Endothelial cell of umbilical vein (primary cell): ENCODE measurements at regions not wholly inside any gene's neighbourhood (a gene's known extent, or its start where the extent isn't known, plus 50 kb on each side); places are given as distances from the start of the nearest gene placed in this dataset.

Source experiments
- BruUV-seq: library from RNA; stranded (reverse); fragments of 400-500 nt; replicated peaks from 2 replicates; lab custom pipeline; 2021; lab: Mats Ljungman, UMichigan
- CTCF ChIA-PET: fragments of 300-600, 350-600 bp; sonication (Branson Sonifier 250); formaldehyde crosslinking; loops from one replicate; lab custom pipeline; 2021; ENCODE audit warnings: antibody characterized with exemption, inconsistent platforms; lab: Charles Lee
- POLR2A ChIA-PET: fragments of 300-600, 350-600 bp; sonication (Branson Sonifier 250); formaldehyde crosslinking; loops from one replicate; lab custom pipeline; 2021; ENCODE audit warnings: antibody characterized with exemption, inconsistent platforms; lab: Charles Lee
- DNase-seq: peaks from one replicate; pipeline ENCODE4 v3.0.0-alpha.2; 2011; ENCODE audit warnings: low read depth, low spot score
- FAIRE-seq: peaks from 2 replicates; lab custom pipeline; 2011; peaks lifted over from hg19 to GRCh38; lab: Jason Lieb, UNC
- H2AFZ ChIP-seq: 2 replicates; pipeline ENCODE4 v1.6.0; 2012; ENCODE audit warnings: low read depth, low read length, control low read depth, inconsistent platforms
- H3K27ac ChIP-seq: 2 replicates; pipeline ENCODE4 v1.5.1; 2011; ENCODE audit warnings: low read depth, mild to moderate bottlenecking, control low read depth, low read length, moderate library complexity; ENCODE audit not compliant: insufficient read depth
- H3K27me3 ChIP-seq, 2 experiments: 2 replicates each; pipeline versions ENCODE4 v1.6.0 to v1.6.1; 2011; ENCODE audit warnings: low read length in 2 of 2, mixed read lengths in 1 of 2; ENCODE audit not compliant: control insufficient read depth in 2 of 2, insufficient read depth in 2 of 2
- H3K36me3 ChIP-seq, 2 experiments: 2 replicates in 1 of 2; 3 replicates in 1 of 2; pipeline ENCODE4 v1.5.1; 2011; ENCODE audit warnings: low read length in 2 of 2, mild to moderate bottlenecking in 1 of 2, moderate library complexity in 1 of 2; ENCODE audit not compliant: control insufficient read depth in 2 of 2, insufficient read depth in 2 of 2; ENCODE audit errors: extremely low read depth in 1 of 2
- H3K4me1 ChIP-seq: 3 replicates; pipeline ENCODE4 v1.5.1; 2011; ENCODE audit warnings: mild to moderate bottlenecking, low read length; ENCODE audit not compliant: control insufficient read depth, insufficient read depth; ENCODE audit errors: extremely low read depth
- H3K4me2 ChIP-seq: 2 replicates; pipeline ENCODE4 v1.6.1; 2011; ENCODE audit warnings: low read length, control low read depth, mixed read lengths; ENCODE audit not compliant: insufficient read depth
- H3K4me3 ChIP-seq, 3 experiments: fragments of 200-600 bp in 1 of 3; sonication (generic), shearing (Covaris generic) in 1 of 3; replicated peaks in 1 of 3; 2 replicates each; pipeline ENCODE4 v1.5.1; 2011 to 2016; ENCODE audit warnings: control low read depth in 3 of 3, low read length in 3 of 3, mild to moderate bottlenecking in 2 of 3, inconsistent platforms in 1 of 3, low read depth in 1 of 3, moderate library complexity in 1 of 3; ENCODE audit not compliant: insufficient read depth in 1 of 3
- H3K79me2 ChIP-seq: 2 replicates; pipeline ENCODE4 v1.6.0; 2012; ENCODE audit warnings: low read length, inconsistent platforms; ENCODE audit not compliant: control insufficient read depth, insufficient read depth
- H3K9ac ChIP-seq: replicated peaks from 2 replicates; pipeline ENCODE3; 2011; ENCODE audit warnings: low read length, control low read depth; ENCODE audit not compliant: insufficient read depth; ENCODE audit errors: extremely low read depth
- H3K9me1 ChIP-seq: replicated peaks from 3 replicates; pipeline ENCODE4 v1.6.0; 2011; ENCODE audit warnings: mild to moderate bottlenecking, low read length; ENCODE audit not compliant: control insufficient read depth, insufficient read depth; ENCODE audit errors: extremely low read depth
- H3K9me3 ChIP-seq: replicated peaks from 2 replicates; pipeline ENCODE4 v1.5.1; 2012; ENCODE audit warnings: low read length, inconsistent platforms; ENCODE audit not compliant: control insufficient read depth, insufficient read depth
- H4K20me1 ChIP-seq: replicated peaks from 2 replicates; pipeline ENCODE3; 2011; ENCODE audit warnings: mild to moderate bottlenecking, low read length; ENCODE audit not compliant: control insufficient read depth, insufficient read depth; ENCODE audit errors: extremely low read depth
- CTCF ChIP-seq, 2 donors: IDR thresholded peaks; 1 replicate in 1 of 2; 2 replicates in 1 of 2; pipeline ENCODE4 v1.5.1; 2011; ENCODE audit warnings: low read length in 2 of 2, mild to moderate bottlenecking in 2 of 2, moderate library complexity in 2 of 2, control low read depth in 1 of 2, inconsistent platforms in 1 of 2, low read depth in 1 of 2; ENCODE audit not compliant: insufficient read depth in 1 of 2; ENCODE audit errors: extremely low read depth in 1 of 2
- FOS ChIP-seq: IDR thresholded peaks from 2 replicates; pipeline ENCODE4 v1.6.1; 2011; ENCODE audit warnings: mild to moderate bottlenecking, low read length, moderate library complexity, borderline replicate concordance; ENCODE audit not compliant: insufficient read depth
- GATA2 ChIP-seq: IDR thresholded peaks from 2 replicates; pipeline ENCODE4 v1.7.0; 2011; ENCODE audit warnings: low read depth, mild to moderate bottlenecking, moderate library complexity, mixed read lengths, low read length; ENCODE audit not compliant: insufficient read length, insufficient read depth
- POLR2AphosphoS5 ChIP-seq: IDR thresholded peaks from 2 replicates; pipeline ENCODE4 v1.6.1; 2012; ENCODE audit warnings: low read depth, mild to moderate bottlenecking, control low read depth, low read length, moderate library complexity; ENCODE audit not compliant: insufficient read depth
- dilution Hi-C: fragments of 300-500 bp; cut with MboI; formaldehyde crosslinking; loops from one replicate; pipeline ENCODE4 v1.15.0; 2019; ENCODE audit warnings: low sequenced_read_pairs; ENCODE audit not compliant: extremely low pct_ligation_motif_present
- intact Hi-C: fragments of 100-400 bp; cut with micrococcal nuclease; formaldehyde crosslinking; loops from one replicate; pipeline ENCODE4 v1.10.0; 2022
- TF ChIP-seq, protein P1 (sequence below): IDR thresholded peaks from 2 replicates; pipeline ENCODE4 v1.6.1; 2011; ENCODE audit not compliant: insufficient read depth, insufficient read length

DNA sequence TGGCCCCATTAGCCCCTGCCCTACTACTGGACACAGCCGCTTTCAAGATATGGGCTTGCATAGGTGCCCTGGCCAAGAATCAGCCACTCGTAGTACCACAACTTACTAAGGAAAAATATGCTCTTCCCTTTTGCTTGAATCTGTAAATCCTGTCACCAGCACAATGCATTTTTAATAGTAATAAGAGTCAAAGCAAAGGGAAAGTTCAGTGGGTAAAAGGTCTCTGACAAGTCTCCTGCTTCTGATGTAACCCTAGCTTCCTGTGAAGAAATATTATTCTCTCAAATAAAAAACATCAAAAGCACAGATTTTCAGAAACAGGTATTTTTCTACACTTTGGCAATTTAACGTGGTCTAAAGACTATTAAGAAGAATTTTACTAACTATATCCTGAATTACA is 373.8 kb downstream of the GJA1 start:
- Histone ChIP-seq H2AFZ (no peak overlapping the region), H3K9me1 (no peaks in the 10 kb centered on the region), H3K4me1 (no peaks in the 10 kb centered on the region), H3K36me3 (no peaks in the 10 kb centered on the region), H3K27ac (no peak overlapping the region), H3K4me3 (no peak overlapping the region), H3K9me3 (no peaks in the 10 kb centered on the region), H4K20me1 (no peaks in the 10 kb centered on the region), H3K79me2 (no peaks in the 10 kb centered on the region), H3K27me3 (no peaks in the 10 kb centered on the region), H3K9ac (no peak overlapping the region), H3K4me2 (no peak overlapping the region)
- ChIA-PET CTCF (interaction anchor here (1.5 kb wide), 1 partner anchor 40 kb away, joined by 4 read pairs; no protein-coding TSS in a partner anchor), POLR2A (no interaction called here)
- no TSS peak for BruUV-seq
- DNase-seq (no peak), FAIRE-seq (no peak)
- dilution Hi-C loops: no loop called here
- TF ChIP-seq, protein P1, sequence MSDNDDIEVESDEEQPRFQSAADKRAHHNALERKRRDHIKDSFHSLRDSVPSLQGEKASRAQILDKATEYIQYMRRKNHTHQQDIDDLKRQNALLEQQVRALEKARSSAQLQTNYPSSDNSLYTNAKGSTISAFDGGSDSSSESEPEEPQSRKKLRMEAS: no peak
- TF ChIP-seq GATA2 (no peak), FOS (no peak), POLR2AphosphoS5 (no peak), CTCF (IDR thresholded peaks at IDR 0.05; ENCODE audit: extremely low read depth in 1 of 2, insufficient read depth in 1 of 2, low read depth in 1 of 2, low read length in 2 of 2) (no peak)
- intact Hi-C loops: no loop called here
